Panc1 (cell line): ENCODE measurements at regions not wholly inside any gene's neighbourhood (a gene's known extent, or its start where the extent isn't known, plus 50 kb on each side); places are given as distances from the start of the nearest gene placed in this dataset.

ENCODE experiments used
- ATAC-seq: fragments of 200-7000 bp; cut with Tn5 transposase; 2 replicates; pipeline ENCODE4 v1.9.1; 2020; ENCODE audit warnings: mild to moderate bottlenecking, moderate library complexity
- BruUV-seq: library from RNA; stranded (reverse); fragments of 400-500 nt; replicated peaks from 2 replicates; lab custom pipeline; 2021; lab: Mats Ljungman, UMichigan
- CTCF ChIA-PET: fragments of 300-600 bp; sonication (Branson Sonifier 250); formaldehyde crosslinking; loops from one replicate; lab custom pipeline; 2022; ENCODE audit warnings: antibody characterized with exemption; lab: Charles Lee
- POLR2A ChIA-PET: fragments of 300-600 bp; sonication (Branson Sonifier 250); formaldehyde crosslinking; loops from one replicate; lab custom pipeline; 2022; ENCODE audit warnings: antibody characterized with exemption; lab: Charles Lee
- DNase-seq: peaks from one replicate; pipeline ENCODE4 v3.0.0-alpha.2; 2010; ENCODE audit warnings: low read depth, low spot score
- H3K27ac ChIP-seq: 2 replicates; pipeline ENCODE4 v1.5.1; 2011; ENCODE audit warnings: mild to moderate bottlenecking, low read length, inconsistent platforms
- H3K27me3 ChIP-seq: fragments of 200-500 bp; sonication (Bioruptor generic); 2 replicates; pipeline ENCODE4 v1.6.0; 2014; ENCODE audit warnings: low read length, inconsistent platforms; ENCODE audit not compliant: control insufficient read depth, insufficient read depth
- H3K36me3 ChIP-seq: fragments of 200-500 bp; sonication (Bioruptor generic); 2 replicates; pipeline ENCODE4 v1.5.1; 2014; ENCODE audit warnings: inconsistent platforms, mild to moderate bottlenecking, low read length, moderate library complexity; ENCODE audit not compliant: control insufficient read depth, insufficient read depth
- H3K4me1 ChIP-seq: 2 replicates; pipeline ENCODE4 v1.5.1; 2011; ENCODE audit warnings: inconsistent platforms, mild to moderate bottlenecking, low read length, moderate library complexity; ENCODE audit not compliant: control insufficient read depth, insufficient read depth
- H3K4me3 ChIP-seq, 2 experiments: 2 replicates each; pipeline ENCODE4 v1.5.1; 2011 to 2012; ENCODE audit warnings: low read depth in 2 of 2, low read length in 2 of 2, mild to moderate bottlenecking in 2 of 2, inconsistent platforms in 1 of 2, moderate library complexity in 1 of 2
- H3K9me3 ChIP-seq: fragments of 200-500 bp; sonication (Bioruptor generic); 2 replicates; pipeline ENCODE4 v1.5.1; 2014; ENCODE audit warnings: low read depth, mild to moderate bottlenecking, inconsistent platforms, low read length, moderate library complexity; ENCODE audit not compliant: control insufficient read depth, insufficient read depth
- CTCF ChIP-seq: fragments of 450-650 bp; IDR thresholded peaks from 2 replicates; pipeline ENCODE4 v1.5.1; 2017; ENCODE audit warnings: mild to moderate bottlenecking
- POLR2AphosphoS5 ChIP-seq: IDR thresholded peaks from 2 replicates; pipeline ENCODE4 v1.6.1; 2012; ENCODE audit warnings: mild to moderate bottlenecking, low read depth, low read length, moderate library complexity
- REST ChIP-seq, 2 experiments: IDR thresholded peaks; 2 replicates each; pipeline ENCODE4 v1.6.1; 2011 to 2012; ENCODE audit warnings: low read depth in 2 of 2, control low read depth in 1 of 2, low read length in 1 of 2, mild to moderate bottlenecking in 1 of 2, moderate library complexity in 1 of 2; ENCODE audit not compliant: insufficient read depth in 1 of 2
- SIN3A ChIP-seq: IDR thresholded peaks from 2 replicates; pipeline ENCODE4 v1.6.1; 2012; ENCODE audit warnings: low read depth, mild to moderate bottlenecking, low read length, moderate library complexity, borderline replicate concordance; ENCODE audit not compliant: insufficient read depth
- TCF7L2 ChIP-seq: IDR thresholded peaks from 2 replicates; pipeline ENCODE4 v1.6.1; 2011; ENCODE audit warnings: mild to moderate bottlenecking, low read depth, low read length, inconsistent platforms
- in situ Hi-C: cut with HindIII; loops from 2 replicates; pipeline ENCODE4 v1.10.0; 2016; ENCODE audit warnings: low sequenced_read_pairs, low pct_unique_long_range_greater_than_20kb
- intact Hi-C: fragments of 100-400 bp; cut with micrococcal nuclease; formaldehyde crosslinking; loops from one replicate; pipeline ENCODE4 v1.10.0; 2022; ENCODE audit not compliant: unreplicated experiment

- H3K4me3 ChIP-seq = no peak overlapping the region
- H3K27me3 ChIP-seq = peaks cover 12% of the 10 kb centered on the region; the same call in 1 of the 2 replicates
- CTCF ChIA-PET = interaction anchor here (0.9 kb wide), 1 partner anchor 439 kb away, joined by 3 read pairs; no protein-coding TSS in a partner anchor
- DNase-seq (no peak), ATAC-seq (no peak)
- BruUV-seq = no TSS peak
- H3K36me3 ChIP-seq = no peaks in the 10 kb centered on the region
- TF ChIP-seq CTCF (no peak), REST (IDR thresholded peaks at IDR 0.05; ENCODE audit: insufficient read depth in 1 of 2, low read depth in 2 of 2, low read length in 1 of 2) (no peak), POLR2AphosphoS5 (no peak), TCF7L2 (no peak), SIN3A (no peak)
- H3K9me3 ChIP-seq = no peaks in the 10 kb centered on the region
- POLR2A ChIA-PET = no interaction called here
- intact Hi-C loops (loop anchor here (2.0 kb wide), 1 partner anchor 234 kb away; no protein-coding TSS in a partner anchor), in situ Hi-C loops (no loop called here)
- H3K4me1 ChIP-seq = peaks cover 2% of the 10 kb centered on the region; the same call in 1 of the 2 replicates
- H3K27ac ChIP-seq = no peak overlapping the region
Measured at GRCh38 chr1:5744341-5744740, 247.9 kb downstream of the NPHP4 start.

GRCh38 chr1:5743435-5744095, 248.7 kb downstream of the NPHP4 start:
- in situ Hi-C loops = no loop called here
- H3K4me3 ChIP-seq = no peak overlapping the region
- peaks cover 2% of the 10 kb centered on the region; the same call in 1 of the 2 replicates for H3K4me1 ChIP-seq
- intact Hi-C loops = loop anchor here (2.0 kb wide), 1 partner anchor 233 kb away; no protein-coding TSS in a partner anchor
- POLR2A ChIA-PET = no interaction called here
- ATAC-seq (no peak), DNase-seq (no peak)
- H3K27me3 ChIP-seq = peaks cover 12% of the 10 kb centered on the region; the same call in 1 of the 2 replicates
- H3K36me3 ChIP-seq = no peaks in the 10 kb centered on the region
- no TSS peak for BruUV-seq
- TF ChIP-seq SIN3A (no peak), REST (IDR thresholded peaks at IDR 0.05; ENCODE audit: insufficient read depth in 1 of 2, low read depth in 2 of 2, low read length in 1 of 2) (no peak), POLR2AphosphoS5 (no peak), TCF7L2 (no peak), CTCF (no peak)
- no peak overlapping the region for H3K27ac ChIP-seq
- no peaks in the 10 kb centered on the region for H3K9me3 ChIP-seq
- CTCF ChIA-PET = interaction anchor here (0.6 kb wide), 1 partner anchor 233 kb away, joined by 3 read pairs; no protein-coding TSS in a partner anchor
